ENCODE measurements at regions not wholly inside any gene's neighbourhood (a gene's known extent, or its start where the extent isn't known, plus 50 kb on each side); places are given as distances from the start of the nearest gene placed in this dataset.

- H3K27ac ChIP-seq (ENCODE audit: low read length) = no peak overlapping the region
- DNase-seq = no peak
- no peak overlapping the region for H3K4me3 ChIP-seq (ENCODE audit: low read length)
- no peaks in the 10 kb centered on the region for H3K9me3 ChIP-seq (replicated peaks; ENCODE audit: control insufficient read depth, low read depth, low read length)
- H3K36me3 ChIP-seq (ENCODE audit: control insufficient read depth, insufficient read depth, low read length) = no peaks in the 10 kb centered on the region
- WGBS (ENCODE audit: insufficient coverage) = no CpG with 5 or more reads among the region's 1 CpG
- H3K27me3 ChIP-seq (ENCODE audit: control insufficient read depth, insufficient read depth, low read length) = no peaks in the 10 kb centered on the region
- no peaks in the 10 kb centered on the region for H3K4me1 ChIP-seq (ENCODE audit: control insufficient read depth, insufficient read depth, low read length)
Observed at GRCh38 chr6:19637010-19637409, 200.2 kb upstream of the ID4 start.

- H3K9me3 ChIP-seq (replicated peaks; ENCODE audit: control insufficient read depth, low read depth, low read length) = no peaks in the 10 kb centered on the region
- H3K27me3 ChIP-seq (ENCODE audit: control insufficient read depth, insufficient read depth, low read length) = no peaks in the 10 kb centered on the region
- no peak overlapping the region for H3K4me3 ChIP-seq (ENCODE audit: low read length)
- H3K4me1 ChIP-seq (ENCODE audit: control insufficient read depth, insufficient read depth, low read length) = no peaks in the 10 kb centered on the region
- DNase-seq = no peak
- no peaks in the 10 kb centered on the region for H3K36me3 ChIP-seq (ENCODE audit: control insufficient read depth, insufficient read depth, low read length)
- no peak overlapping the region for H3K27ac ChIP-seq (ENCODE audit: low read length)
- 77% methylated on average over 3 of the region's 9 CpGs for WGBS (ENCODE audit: insufficient coverage)
Observed at GRCh38 chr6:19638931-19639330, 198.2 kb upstream of the ID4 start.

GRCh38 chr6:19643287-19643686 is 193.9 kb upstream of the ID4 start:
- WGBS (ENCODE audit: insufficient coverage) = no CpG with 5 or more reads among the region's 2 CpGs
- Histone ChIP-seq H3K27ac (ENCODE audit: low read length) (no peak overlapping the region), H3K36me3 (ENCODE audit: control insufficient read depth, insufficient read depth, low read length) (no peaks in the 10 kb centered on the region), H3K9me3 (replicated peaks; ENCODE audit: control insufficient read depth, low read depth, low read length) (no peaks in the 10 kb centered on the region), H3K27me3 (ENCODE audit: control insufficient read depth, insufficient read depth, low read length) (no peaks in the 10 kb centered on the region), H3K4me1 (ENCODE audit: control insufficient read depth, insufficient read depth, low read length) (no peaks in the 10 kb centered on the region), H3K4me3 (ENCODE audit: low read length) (no peak overlapping the region)
- no peak for DNase-seq

- Histone ChIP-seq H3K9me3 (replicated peaks; ENCODE audit: control insufficient read depth, low read depth, low read length) (no peaks in the 10 kb centered on the region), H3K27ac (ENCODE audit: low read length) (no peak overlapping the region), H3K36me3 (ENCODE audit: control insufficient read depth, insufficient read depth, low read length) (no peaks in the 10 kb centered on the region), H3K27me3 (ENCODE audit: control insufficient read depth, insufficient read depth, low read length) (no peaks in the 10 kb centered on the region), H3K4me3 (ENCODE audit: low read length) (no peak overlapping the region), H3K4me1 (ENCODE audit: control insufficient read depth, insufficient read depth, low read length) (no peaks in the 10 kb centered on the region)
- WGBS (ENCODE audit: insufficient coverage) = no CpG with 5 or more reads among the region's 2 CpGs
- no peak for DNase-seq
Observed at GRCh38 chr6:19643713-19644112, 193.5 kb upstream of the ID4 start.

- Histone ChIP-seq H3K27me3 (ENCODE audit: control insufficient read depth, insufficient read depth, low read length) (no peaks in the 10 kb centered on the region), H3K9me3 (replicated peaks; ENCODE audit: control insufficient read depth, low read depth, low read length) (no peaks in the 10 kb centered on the region), H3K4me3 (ENCODE audit: low read length) (no peak overlapping the region), H3K27ac (ENCODE audit: low read length) (no peak overlapping the region), H3K4me1 (ENCODE audit: control insufficient read depth, insufficient read depth, low read length) (no peaks in the 10 kb centered on the region), H3K36me3 (ENCODE audit: control insufficient read depth, insufficient read depth, low read length) (no peaks in the 10 kb centered on the region)
- no CpG with 5 or more reads among the region's 1 CpG for WGBS (ENCODE audit: insufficient coverage)
- no peak for DNase-seq
Observed at GRCh38 chr6:19655744-19656143, 181.4 kb upstream of the ID4 start.

GRCh38 chr6:19660123-19660910 is 176.9 kb upstream of the ID4 start:
- no peaks in the 10 kb centered on the region for H3K9me3 ChIP-seq (replicated peaks; ENCODE audit: control insufficient read depth, low read depth, low read length)
- no peak for DNase-seq
- no peak overlapping the region for H3K27ac ChIP-seq (ENCODE audit: low read length)
- WGBS (ENCODE audit: insufficient coverage) = no CpG with 5 or more reads among the region's 2 CpGs
- H3K27me3 ChIP-seq (ENCODE audit: control insufficient read depth, insufficient read depth, low read length) = no peaks in the 10 kb centered on the region
- no peaks in the 10 kb centered on the region for H3K36me3 ChIP-seq (ENCODE audit: control insufficient read depth, insufficient read depth, low read length)
- H3K4me3 ChIP-seq (ENCODE audit: low read length) = no peak overlapping the region
- no peaks in the 10 kb centered on the region for H3K4me1 ChIP-seq (ENCODE audit: control insufficient read depth, insufficient read depth, low read length)

- DNase-seq = no peak
- Histone ChIP-seq H3K27ac (ENCODE audit: low read length) (no peak overlapping the region), H3K27me3 (ENCODE audit: control insufficient read depth, insufficient read depth, low read length) (no peaks in the 10 kb centered on the region), H3K9me3 (replicated peaks; ENCODE audit: control insufficient read depth, low read depth, low read length) (no peaks in the 10 kb centered on the region), H3K4me1 (ENCODE audit: control insufficient read depth, insufficient read depth, low read length) (no peaks in the 10 kb centered on the region), H3K36me3 (ENCODE audit: control insufficient read depth, insufficient read depth, low read length) (no peaks in the 10 kb centered on the region), H3K4me3 (ENCODE audit: low read length) (no peak overlapping the region)
- WGBS (ENCODE audit: insufficient coverage) = no CpG with 5 or more reads among the region's 3 CpGs
Observed at GRCh38 chr6:19662911-19663310, 174.3 kb upstream of the ID4 start.

- no CpG with 5 or more reads among the region's 6 CpGs for WGBS (ENCODE audit: insufficient coverage)
- H3K27me3 ChIP-seq (ENCODE audit: control insufficient read depth, insufficient read depth, low read length) = no peaks in the 10 kb centered on the region
- H3K36me3 ChIP-seq (ENCODE audit: control insufficient read depth, insufficient read depth, low read length) = no peaks in the 10 kb centered on the region
- no peaks in the 10 kb centered on the region for H3K9me3 ChIP-seq (replicated peaks; ENCODE audit: control insufficient read depth, low read depth, low read length)
- no peak overlapping the region for H3K4me3 ChIP-seq (ENCODE audit: low read length)
- no peak overlapping the region for H3K27ac ChIP-seq (ENCODE audit: low read length)
- H3K4me1 ChIP-seq (ENCODE audit: control insufficient read depth, insufficient read depth, low read length) = no peaks in the 10 kb centered on the region
- no peak for DNase-seq
Observed at GRCh38 chr6:19663479-19663878, 173.7 kb upstream of the ID4 start.

GRCh38 chr6:19664050-19664449 is 173.1 kb upstream of the ID4 start:
- WGBS (ENCODE audit: insufficient coverage) = 84% methylated on average over 7 of the region's 7 CpGs
- no peaks in the 10 kb centered on the region for H3K36me3 ChIP-seq (ENCODE audit: control insufficient read depth, insufficient read depth, low read length)
- H3K4me3 ChIP-seq (ENCODE audit: low read length) = no peak overlapping the region
- no peak for DNase-seq
- no peaks in the 10 kb centered on the region for H3K4me1 ChIP-seq (ENCODE audit: control insufficient read depth, insufficient read depth, low read length)
- no peaks in the 10 kb centered on the region for H3K27me3 ChIP-seq (ENCODE audit: control insufficient read depth, insufficient read depth, low read length)
- no peaks in the 10 kb centered on the region for H3K9me3 ChIP-seq (replicated peaks; ENCODE audit: control insufficient read depth, low read depth, low read length)
- H3K27ac ChIP-seq (ENCODE audit: low read length) = no peak overlapping the region

GRCh38 chr6:19664878-19665612 is 172.1 kb upstream of the ID4 start:
- H3K9me3 ChIP-seq (replicated peaks; ENCODE audit: control insufficient read depth, low read depth, low read length) = no peaks in the 10 kb centered on the region
- H3K4me3 ChIP-seq (ENCODE audit: low read length) = no peak overlapping the region
- peak; percentile 11 for DNase-seq
- WGBS (ENCODE audit: insufficient coverage) = no CpG with 5 or more reads among the region's 2 CpGs
- no peaks in the 10 kb centered on the region for H3K36me3 ChIP-seq (ENCODE audit: control insufficient read depth, insufficient read depth, low read length)
- H3K27ac ChIP-seq (ENCODE audit: low read length) = no peak overlapping the region
- H3K27me3 ChIP-seq (ENCODE audit: control insufficient read depth, insufficient read depth, low read length) = no peaks in the 10 kb centered on the region
- no peaks in the 10 kb centered on the region for H3K4me1 ChIP-seq (ENCODE audit: control insufficient read depth, insufficient read depth, low read length)
